Fibroblast of pulmonary artery (primary cell): ENCODE measurements at regions not wholly inside any gene's neighbourhood (a gene's known extent, or its start where the extent isn't known, plus 50 kb on each side); places are given as distances from the start of the nearest gene placed in this dataset.

ENCODE experiments used
- DNase-seq: peaks from one replicate; pipeline ENCODE4 v3.0.0-alpha.2; 2010; ENCODE audit warnings: low read depth
- H3K4me3 ChIP-seq: replicated peaks from 2 replicates; pipeline ENCODE4 v1.5.1; 2011; ENCODE audit warnings: low read depth, mild to moderate bottlenecking, control low read depth, low read length, moderate library complexity
- TF ChIP-seq, protein P1 (sequence below): IDR thresholded peaks from 2 replicates; pipeline ENCODE4 v1.5.1; 2011; ENCODE audit warnings: mild to moderate bottlenecking, control low read depth, low read length, inconsistent platforms; ENCODE audit errors: missing control alignments

DNA sequence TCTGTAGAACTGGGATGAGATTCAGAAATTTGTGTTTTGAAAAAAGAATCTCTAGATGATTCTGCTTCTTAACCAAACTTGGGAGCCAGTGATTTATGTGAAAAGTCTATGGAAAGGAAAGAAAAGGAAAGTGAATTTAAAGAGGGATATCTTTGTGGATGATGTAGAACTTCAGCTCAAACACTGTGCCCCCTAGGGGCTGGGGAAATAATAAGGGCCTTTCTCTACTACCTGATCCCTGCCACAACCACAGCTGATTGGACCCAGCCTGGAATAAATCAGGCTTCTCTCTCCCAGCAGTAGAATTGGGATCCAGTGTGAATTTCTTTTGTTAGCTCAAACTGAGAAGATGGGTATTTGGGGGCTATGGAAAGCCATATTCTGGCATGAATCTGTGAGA is 155.0 kb downstream of the PRELID2 start:
- DNase-seq, result no peak
- H3K4me3 ChIP-seq, result no peak overlapping the region
- TF ChIP-seq, protein P1, sequence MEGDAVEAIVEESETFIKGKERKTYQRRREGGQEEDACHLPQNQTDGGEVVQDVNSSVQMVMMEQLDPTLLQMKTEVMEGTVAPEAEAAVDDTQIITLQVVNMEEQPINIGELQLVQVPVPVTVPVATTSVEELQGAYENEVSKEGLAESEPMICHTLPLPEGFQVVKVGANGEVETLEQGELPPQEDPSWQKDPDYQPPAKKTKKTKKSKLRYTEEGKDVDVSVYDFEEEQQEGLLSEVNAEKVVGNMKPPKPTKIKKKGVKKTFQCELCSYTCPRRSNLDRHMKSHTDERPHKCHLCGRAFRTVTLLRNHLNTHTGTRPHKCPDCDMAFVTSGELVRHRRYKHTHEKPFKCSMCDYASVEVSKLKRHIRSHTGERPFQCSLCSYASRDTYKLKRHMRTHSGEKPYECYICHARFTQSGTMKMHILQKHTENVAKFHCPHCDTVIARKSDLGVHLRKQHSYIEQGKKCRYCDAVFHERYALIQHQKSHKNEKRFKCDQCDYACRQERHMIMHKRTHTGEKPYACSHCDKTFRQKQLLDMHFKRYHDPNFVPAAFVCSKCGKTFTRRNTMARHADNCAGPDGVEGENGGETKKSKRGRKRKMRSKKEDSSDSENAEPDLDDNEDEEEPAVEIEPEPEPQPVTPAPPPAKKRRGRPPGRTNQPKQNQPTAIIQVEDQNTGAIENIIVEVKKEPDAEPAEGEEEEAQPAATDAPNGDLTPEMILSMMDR, result peak; percentile 22

DNA sequence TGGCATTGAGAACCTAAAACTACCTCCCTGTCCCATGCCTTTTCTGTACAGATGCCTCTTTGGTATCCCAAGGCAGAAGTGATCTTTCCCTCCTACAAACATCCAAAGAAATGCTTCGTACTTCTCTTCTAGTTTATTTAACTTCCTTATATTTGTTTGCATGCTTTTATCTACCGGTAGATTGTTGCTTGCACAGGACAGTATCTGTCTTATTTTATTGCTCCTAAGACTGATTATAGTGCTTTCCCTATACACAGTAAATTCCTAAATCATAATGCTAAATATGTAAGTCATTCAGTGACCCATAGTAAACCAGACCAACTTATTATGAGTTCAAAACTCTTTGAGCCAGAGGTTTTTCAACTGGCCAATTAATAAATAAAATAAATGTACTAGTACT is 156.9 kb downstream of the PRELID2 start:
- H3K4me3 ChIP-seq, result no peak overlapping the region
- TF ChIP-seq, protein P1, result no peak
- no peak for DNase-seq

DNA sequence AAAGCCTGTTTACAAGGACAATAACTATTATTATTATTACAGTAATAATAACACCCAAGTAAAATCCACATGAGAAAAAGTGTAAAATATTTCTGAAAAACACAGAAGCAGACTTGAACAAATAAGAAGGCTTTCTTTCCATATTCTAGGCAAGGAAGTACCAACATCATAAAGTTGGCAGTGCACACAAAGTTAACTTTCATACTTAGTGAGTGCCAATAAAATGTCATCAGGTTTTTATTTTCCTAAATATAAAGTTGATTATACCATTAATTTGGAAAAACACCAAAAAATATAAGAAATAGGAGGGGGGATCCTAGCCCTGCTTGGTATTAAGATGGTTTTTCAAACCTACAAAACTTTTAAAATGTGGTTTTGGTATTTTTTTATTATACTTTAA is 161.4 kb downstream of the PRELID2 start:
- H3K4me3 ChIP-seq, result no peak overlapping the region
- TF ChIP-seq, protein P1, result no peak
- DNase-seq, result no peak

DNA sequence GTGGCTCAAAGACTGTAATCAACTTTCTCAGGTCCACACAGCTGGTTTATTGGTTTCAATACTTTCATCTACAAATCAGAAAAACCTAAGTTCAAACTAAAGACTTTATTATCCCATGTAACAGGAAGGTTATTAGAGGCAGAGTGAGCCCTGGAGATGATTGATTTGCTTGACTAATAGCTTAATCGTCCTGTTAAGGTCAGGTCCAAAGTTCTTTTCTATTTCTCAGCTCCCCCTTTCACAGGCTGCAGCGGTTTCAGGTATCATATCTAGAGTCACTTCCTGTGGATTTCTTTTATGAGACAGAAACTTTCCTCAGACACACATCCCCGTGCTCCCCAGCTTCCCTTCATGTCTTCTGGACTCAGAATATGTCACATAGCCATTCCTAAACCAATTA is 166.4 kb downstream of the PRELID2 start:
- DNase-seq, result no peak
- no peak overlapping the region for H3K4me3 ChIP-seq
- TF ChIP-seq, protein P1, result no peak

DNA sequence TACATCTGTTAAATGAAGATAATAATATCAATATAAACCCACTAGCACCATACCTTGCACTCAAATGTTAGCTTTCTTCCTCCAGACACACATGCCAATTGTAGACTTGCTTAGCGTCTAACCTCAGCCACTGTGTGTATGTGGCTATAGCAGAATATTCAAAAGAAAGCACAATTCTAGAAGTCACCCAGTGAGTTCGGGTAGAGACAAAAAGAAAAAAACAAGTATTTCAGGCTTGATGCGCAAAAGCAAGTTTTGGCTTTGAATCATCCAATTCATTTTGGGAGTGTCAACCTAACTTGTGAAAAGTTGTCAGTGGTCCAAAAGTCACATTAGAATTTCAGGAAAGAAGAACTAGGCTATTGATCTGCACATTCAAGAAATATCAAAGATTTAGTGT is 167.4 kb downstream of the PRELID2 start:
- H3K4me3 ChIP-seq, result no peak overlapping the region
- TF ChIP-seq, protein P1, result no peak
- no peak for DNase-seq

DNA sequence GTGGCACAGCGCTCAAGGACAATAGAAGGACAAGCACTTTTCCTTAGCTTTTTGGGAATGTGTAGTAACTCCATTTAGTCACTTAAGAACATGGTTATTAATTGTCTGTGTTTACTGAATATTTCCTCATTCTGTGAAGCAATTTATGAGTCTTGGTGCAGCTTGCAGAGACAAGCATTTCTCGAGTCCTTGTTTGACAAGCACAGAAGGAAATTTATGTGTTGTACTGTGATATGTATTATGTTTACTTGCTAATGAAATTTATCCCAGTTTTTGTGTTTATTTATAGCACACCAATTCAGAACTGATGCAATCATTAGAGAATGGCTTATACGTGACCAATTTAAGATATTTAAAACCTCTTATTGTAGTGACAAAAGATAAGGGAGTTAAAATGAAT is 168.6 kb downstream of the PRELID2 start:
- no peak for DNase-seq
- H3K4me3 ChIP-seq, result no peak overlapping the region
- TF ChIP-seq, protein P1, result no peak

DNA sequence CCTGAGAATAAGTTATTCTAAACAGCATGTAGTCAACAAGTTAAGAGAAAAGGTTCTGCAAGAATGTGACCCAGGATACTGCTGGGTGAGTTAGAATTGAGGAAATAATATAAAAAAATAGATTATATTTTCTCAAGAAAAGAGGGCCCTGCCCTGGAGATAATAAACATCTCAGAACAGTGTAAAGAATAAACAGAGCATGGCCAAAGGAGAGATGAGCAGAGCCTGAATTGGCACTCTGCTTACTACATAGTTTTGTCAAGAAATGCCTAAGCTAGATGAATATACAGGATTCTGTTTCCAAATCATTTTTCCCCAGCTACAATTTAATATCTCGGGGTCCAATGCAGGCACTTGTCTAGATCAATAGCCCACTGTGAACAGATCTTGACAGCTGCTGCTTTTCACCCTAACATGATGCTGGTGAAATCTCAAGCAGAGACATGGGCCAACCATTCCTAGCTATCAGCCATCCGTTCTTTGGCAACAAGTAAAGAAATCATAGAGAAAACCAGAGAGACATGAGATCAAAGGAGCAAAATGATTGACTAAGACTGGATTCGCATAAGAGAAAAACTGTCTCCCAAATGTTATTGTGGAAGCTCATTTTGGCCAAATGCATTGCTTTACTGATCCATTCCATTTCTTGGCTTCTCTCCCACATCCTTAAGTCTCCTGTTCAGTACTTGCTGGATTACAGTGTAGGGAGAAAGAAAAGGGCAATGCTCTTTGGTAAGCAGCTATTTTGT is 173.2 kb downstream of the PRELID2 start:
- TF ChIP-seq, protein P1, result no peak
- no peak for DNase-seq

More for the DNA sequence above, 173.2 kb downstream of the PRELID2 start:
- H3K4me3 ChIP-seq, result no peak overlapping the region
